SH-SY5Y (cell line): ENCODE measurements at regions not wholly inside any gene's neighbourhood (a gene's known extent, or its start where the extent isn't known, plus 50 kb on each side); places are given as distances from the start of the nearest gene placed in this dataset.

ENCODE experiments used
- GATA2 ChIP-seq: IDR thresholded peaks from 2 replicates; pipeline ENCODE4 v1.6.1; 2011; ENCODE audit warnings: mild to moderate bottlenecking, low read depth, low read length
- GATA3 ChIP-seq: IDR thresholded peaks from 2 replicates; pipeline ENCODE4 v1.6.1; 2011; ENCODE audit warnings: low read depth, mild to moderate bottlenecking, low read length, moderate library complexity

DNA sequence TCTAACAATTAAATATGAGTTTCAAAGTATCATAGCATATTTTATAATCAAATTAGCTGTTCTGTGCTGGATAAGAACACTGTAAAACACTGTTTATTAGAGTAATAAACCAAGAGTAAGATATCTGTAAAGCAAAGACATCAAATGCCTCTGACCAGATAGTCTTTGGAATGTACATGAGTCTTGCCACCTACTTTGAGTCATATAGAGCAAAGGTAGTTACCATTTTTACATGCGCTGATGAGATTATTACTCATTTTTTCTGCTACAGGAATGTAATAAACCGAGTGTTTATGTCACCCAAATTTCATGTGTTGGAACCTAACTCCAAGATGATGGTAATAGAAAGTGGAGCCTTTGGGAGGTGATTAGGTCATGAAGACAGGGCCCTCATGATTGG, 654.5 kb downstream of the CETN3 start:
- TF ChIP-seq GATA2 (no peak), GATA3 (no peak)
